Spinal cord (tissue), 9 donors: ENCODE measurements at regions not wholly inside any gene's neighbourhood (a gene's known extent, or its start where the extent isn't known, plus 50 kb on each side); places are given as distances from the start of the nearest gene placed in this dataset.

ENCODE experiments used
- DNase-seq, 6 donors: peaks; one replicate each; pipeline versions ENCODE4 v3.0.0 to v3.0.0-alpha.2; 2013 to 2015; ENCODE audit warnings: low spot score in 6 of 6, low read depth in 4 of 6
- H3K27ac ChIP-seq: one replicate; pipeline ENCODE4 v1.5.1; 2013; ENCODE audit warnings: low read depth, low read length, control low read depth
- H3K27me3 ChIP-seq: one replicate; pipeline ENCODE4 v1.6.1; 2013; ENCODE audit warnings: low read length; ENCODE audit not compliant: control insufficient read depth, insufficient read depth
- H3K36me3 ChIP-seq: one replicate; pipeline ENCODE4 v1.6.1; 2013; ENCODE audit warnings: low read length; ENCODE audit not compliant: control insufficient read depth, insufficient read depth
- H3K4me1 ChIP-seq: one replicate; pipeline ENCODE4 v1.6.1; 2013; ENCODE audit warnings: low read length; ENCODE audit not compliant: control insufficient read depth, insufficient read depth
- H3K4me3 ChIP-seq: one replicate; pipeline ENCODE4 v1.5.1; 2013; ENCODE audit warnings: low read depth, low read length, control low read depth
- H3K9me3 ChIP-seq: one replicate; pipeline ENCODE4 v1.6.1; 2013; ENCODE audit warnings: low read length; ENCODE audit not compliant: control insufficient read depth, insufficient read depth
- WGBS: methylation state at CpG from one replicate; pipeline ENCODE4 v1.1.5; 2013; ENCODE audit warnings: missing lambda C conversion rate; ENCODE audit not compliant: insufficient coverage; 5-methylcytosine and 5-hydroxymethylcytosine counted together
- donor health status: healthy.

DNA sequence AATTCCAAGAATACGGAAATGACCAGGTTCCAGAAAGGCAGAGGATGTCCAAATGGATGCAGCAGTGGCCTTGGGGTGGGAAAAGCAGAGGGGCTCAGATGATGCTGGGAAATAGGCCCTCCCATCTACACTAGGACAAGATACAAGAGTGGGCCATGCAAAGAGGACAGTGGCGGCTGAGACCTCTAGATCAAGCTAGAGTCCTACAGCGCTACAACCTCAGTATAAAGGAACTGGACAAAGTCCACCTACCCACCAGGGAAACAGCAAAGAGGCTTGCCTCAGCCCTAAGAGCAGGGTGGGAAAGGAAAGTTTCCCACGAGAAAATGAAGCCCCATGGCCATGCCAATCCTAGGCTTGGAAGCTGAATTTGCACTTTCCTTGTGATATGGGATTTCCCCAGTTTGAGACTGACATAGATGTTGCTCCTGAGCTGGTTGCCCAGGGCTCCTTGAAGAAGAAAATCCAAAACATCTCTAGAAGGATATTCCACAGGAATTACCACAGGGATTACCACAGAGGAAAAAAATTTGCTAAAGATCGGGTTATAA, 282.2 kb downstream of the MREG start:
- H3K27me3 ChIP-seq = no peaks in the 10 kb centered on the region
- H3K27ac ChIP-seq = no peak overlapping the region
- H3K4me3 ChIP-seq = no peak overlapping the region
- H3K36me3 ChIP-seq = no peaks in the 10 kb centered on the region
- no peaks in the 10 kb centered on the region for H3K9me3 ChIP-seq
- 100% methylated on average over 1 of the region's 5 CpGs for WGBS
- no peaks in the 10 kb centered on the region for H3K4me1 ChIP-seq
- no peak for DNase-seq

DNA sequence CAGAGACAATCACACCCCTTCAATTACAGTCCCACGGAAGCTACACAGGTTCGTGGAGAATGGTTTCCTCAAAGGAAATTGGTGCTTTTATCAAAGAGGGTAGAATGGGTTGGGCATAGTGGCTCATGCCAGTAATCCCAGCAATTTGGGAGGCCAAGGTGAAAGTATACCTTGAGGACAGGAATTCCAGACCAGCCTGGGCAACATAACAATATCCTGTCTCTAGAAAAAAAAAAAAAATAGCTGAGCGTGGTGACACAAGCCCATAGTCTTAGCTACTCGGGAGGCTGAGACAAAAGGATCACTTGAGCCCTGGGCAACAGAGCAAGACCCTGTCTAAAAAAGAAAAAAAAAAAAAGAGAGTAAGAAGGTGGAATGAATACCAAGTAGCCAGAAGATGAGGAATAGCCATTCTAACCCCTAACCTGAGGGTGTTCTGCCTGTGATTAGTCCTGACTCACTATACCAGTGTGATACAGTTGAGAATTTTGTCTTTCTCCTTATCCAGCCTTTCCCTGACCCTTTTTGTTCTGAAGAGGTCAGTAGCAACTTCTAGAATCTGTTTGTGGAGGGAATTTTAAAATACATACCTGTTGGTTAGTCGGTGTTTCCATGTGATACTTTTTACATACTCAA, 283.2 kb downstream of the MREG start:
- no peak overlapping the region for H3K27ac ChIP-seq
- no peaks in the 10 kb centered on the region for H3K4me1 ChIP-seq
- no peaks in the 10 kb centered on the region for H3K27me3 ChIP-seq
- DNase-seq = no peak
- no peaks in the 10 kb centered on the region for H3K9me3 ChIP-seq
- no CpG with 5 or more reads among the region's 5 CpGs for WGBS
- H3K36me3 ChIP-seq = no peaks in the 10 kb centered on the region
- no peak overlapping the region for H3K4me3 ChIP-seq

DNA sequence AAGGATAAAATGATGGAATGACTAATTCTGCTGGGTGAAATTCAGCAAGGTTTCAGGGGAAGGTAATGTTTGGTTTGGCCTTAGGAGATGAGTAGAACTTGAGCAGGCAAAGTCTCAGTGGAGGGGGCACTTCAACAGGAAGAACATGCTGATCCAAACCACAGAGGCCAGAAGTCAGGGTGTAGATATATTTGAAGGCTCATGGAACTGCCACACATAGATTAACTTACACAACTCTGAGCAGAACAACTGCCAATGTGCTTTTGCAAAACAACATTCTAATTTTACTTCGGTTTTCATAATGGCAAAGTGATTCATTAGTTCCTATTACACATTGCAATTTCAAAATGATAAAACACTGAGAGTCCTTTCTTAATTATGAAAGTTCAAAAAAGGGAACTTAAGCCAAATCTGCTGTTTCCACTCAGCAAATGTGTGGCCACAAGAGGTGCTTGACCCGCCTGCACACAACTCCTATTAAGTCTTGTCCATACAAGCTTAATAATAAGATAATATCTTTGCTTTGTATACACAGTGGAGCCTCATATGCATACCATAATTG, 284.8 kb downstream of the MREG start:
- H3K4me1 ChIP-seq = no peaks in the 10 kb centered on the region
- 33% methylated on average over 1 of the region's 2 CpGs for WGBS
- no peak overlapping the region for H3K27ac ChIP-seq
- DNase-seq = no peak
- H3K4me3 ChIP-seq = no peak overlapping the region
- H3K36me3 ChIP-seq = no peaks in the 10 kb centered on the region
- no peaks in the 10 kb centered on the region for H3K9me3 ChIP-seq
- no peaks in the 10 kb centered on the region for H3K27me3 ChIP-seq

DNA sequence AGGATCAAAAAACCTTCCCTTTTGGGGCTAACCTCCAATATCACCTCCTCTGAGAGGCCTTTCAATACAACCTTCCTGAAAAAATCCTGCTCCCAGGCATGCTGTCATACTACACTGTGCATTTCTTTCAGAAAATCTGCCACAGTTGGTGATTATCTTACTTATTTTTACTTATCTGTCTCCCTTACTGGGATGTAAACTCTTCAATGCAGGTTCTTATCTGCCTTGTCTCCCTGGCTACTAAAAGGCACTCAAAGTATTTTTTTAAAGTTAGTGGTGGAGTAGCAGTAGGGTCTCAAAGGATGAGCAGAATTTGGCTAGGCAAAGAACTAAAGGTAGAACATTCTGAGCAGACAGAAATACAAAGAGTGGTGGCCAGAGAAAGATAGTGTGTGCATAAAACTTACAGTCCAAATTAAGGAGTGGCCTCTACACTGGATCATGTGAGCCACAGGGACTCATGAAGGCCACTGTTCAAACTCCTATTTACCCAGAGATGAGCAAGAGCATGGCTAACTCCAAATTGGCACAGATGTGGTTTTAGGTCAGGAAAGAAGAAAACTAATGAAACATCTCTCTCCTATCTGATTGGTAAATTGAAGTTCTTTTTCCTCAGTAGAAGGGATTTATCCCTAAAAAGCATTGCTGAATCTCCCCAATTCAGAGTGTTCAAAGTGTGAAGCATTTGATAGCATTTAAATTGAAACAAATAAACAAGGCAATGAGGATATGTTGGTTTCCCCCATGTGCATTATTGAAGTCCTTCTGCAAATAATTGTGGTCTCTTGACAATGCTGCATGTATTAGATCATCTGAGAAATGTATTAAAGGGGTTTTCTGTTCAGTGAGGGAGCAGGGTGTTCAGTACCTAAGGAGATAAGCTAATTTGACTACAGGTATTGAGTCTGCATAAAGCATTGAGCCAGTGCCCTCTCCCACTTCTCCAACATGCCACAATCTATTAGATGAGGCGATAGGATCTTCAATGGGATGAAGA, 285.5 kb downstream of the MREG start:
- Histone ChIP-seq H3K27ac (no peak overlapping the region), H3K36me3 (no peaks in the 10 kb centered on the region), H3K9me3 (no peaks in the 10 kb centered on the region), H3K4me3 (no peak overlapping the region), H3K4me1 (no peaks in the 10 kb centered on the region), H3K27me3 (no peaks in the 10 kb centered on the region)
- no peak for DNase-seq
- no CpG with 5 or more reads among the region's 1 CpG for WGBS

DNA sequence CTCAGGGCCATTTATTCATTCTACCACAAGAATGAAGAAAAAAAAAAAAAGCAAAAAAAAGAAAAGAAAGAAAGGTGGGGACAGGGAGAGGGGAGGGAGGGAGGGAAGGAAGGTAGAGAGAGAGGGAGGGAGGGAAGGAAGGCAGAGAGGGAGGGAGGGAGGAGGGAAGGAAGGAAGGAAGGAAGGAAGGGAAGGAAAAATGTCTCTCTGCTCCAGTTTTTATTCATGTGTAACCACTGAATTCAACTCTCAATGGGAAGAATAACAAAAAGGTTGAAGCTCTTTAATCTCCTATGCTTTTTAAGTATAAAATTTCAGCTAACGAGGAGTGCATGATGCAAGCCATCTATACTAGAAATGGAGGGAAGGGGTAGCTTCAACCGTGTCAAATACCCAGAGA, 287.3 kb downstream of the MREG start:
- H3K4me1 ChIP-seq = no peaks in the 10 kb centered on the region
- H3K9me3 ChIP-seq = no peaks in the 10 kb centered on the region
- H3K27ac ChIP-seq = no peak overlapping the region
- no peaks in the 10 kb centered on the region for H3K36me3 ChIP-seq
- WGBS = no CpG with 5 or more reads among the region's 2 CpGs
- H3K4me3 ChIP-seq = no peak overlapping the region
- H3K27me3 ChIP-seq = no peaks in the 10 kb centered on the region
- no peak for DNase-seq

DNA sequence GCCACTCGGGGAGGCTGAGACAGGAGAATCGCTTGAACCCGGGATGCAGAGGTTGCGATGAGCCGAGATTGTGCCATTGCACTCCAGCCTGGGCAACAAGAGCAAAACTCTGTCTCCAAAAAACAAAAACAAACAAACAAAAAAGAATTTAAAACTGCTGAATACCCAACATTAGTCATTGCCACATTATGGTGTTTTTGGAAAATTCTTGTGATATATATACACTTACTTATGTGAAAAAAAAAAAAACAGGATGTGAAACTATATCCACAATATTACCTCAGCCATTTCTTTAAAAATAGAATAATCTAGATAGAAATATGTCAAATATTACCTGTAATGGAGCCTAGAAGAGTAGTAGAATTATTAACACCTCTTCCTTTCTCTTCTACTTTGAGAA, 288.3 kb upstream of the FN1 start:
- 96% methylated on average over 3 of the region's 5 CpGs for WGBS
- Histone ChIP-seq H3K27ac (no peak overlapping the region), H3K27me3 (no peaks in the 10 kb centered on the region), H3K36me3 (no peaks in the 10 kb centered on the region), H3K4me3 (no peak overlapping the region), H3K9me3 (no peaks in the 10 kb centered on the region), H3K4me1 (no peaks in the 10 kb centered on the region)
- no peak for DNase-seq

DNA sequence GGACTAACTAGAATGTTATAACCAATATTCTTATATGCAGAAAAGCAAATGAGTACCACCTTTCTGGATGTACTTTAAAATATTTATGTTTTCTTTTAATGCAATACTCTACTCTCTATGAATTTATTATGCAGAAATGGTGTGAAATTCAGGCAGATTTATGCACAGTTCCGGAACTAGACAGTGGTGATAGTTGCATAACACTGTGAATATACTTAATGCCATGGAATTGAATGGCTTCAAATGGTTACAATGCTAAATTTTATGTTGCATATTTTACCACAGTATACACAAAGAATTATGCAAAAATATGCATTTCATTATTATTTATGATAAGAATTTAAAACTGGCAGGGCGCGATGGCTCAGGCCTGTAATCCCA, 287.8 kb upstream of the FN1 start:
- Histone ChIP-seq H3K4me1 (no peaks in the 10 kb centered on the region), H3K9me3 (no peaks in the 10 kb centered on the region), H3K27me3 (no peaks in the 10 kb centered on the region), H3K4me3 (no peak overlapping the region), H3K27ac (no peak overlapping the region), H3K36me3 (no peaks in the 10 kb centered on the region)
- no peak for DNase-seq
- no CpG with 5 or more reads among the region's 3 CpGs for WGBS

DNA sequence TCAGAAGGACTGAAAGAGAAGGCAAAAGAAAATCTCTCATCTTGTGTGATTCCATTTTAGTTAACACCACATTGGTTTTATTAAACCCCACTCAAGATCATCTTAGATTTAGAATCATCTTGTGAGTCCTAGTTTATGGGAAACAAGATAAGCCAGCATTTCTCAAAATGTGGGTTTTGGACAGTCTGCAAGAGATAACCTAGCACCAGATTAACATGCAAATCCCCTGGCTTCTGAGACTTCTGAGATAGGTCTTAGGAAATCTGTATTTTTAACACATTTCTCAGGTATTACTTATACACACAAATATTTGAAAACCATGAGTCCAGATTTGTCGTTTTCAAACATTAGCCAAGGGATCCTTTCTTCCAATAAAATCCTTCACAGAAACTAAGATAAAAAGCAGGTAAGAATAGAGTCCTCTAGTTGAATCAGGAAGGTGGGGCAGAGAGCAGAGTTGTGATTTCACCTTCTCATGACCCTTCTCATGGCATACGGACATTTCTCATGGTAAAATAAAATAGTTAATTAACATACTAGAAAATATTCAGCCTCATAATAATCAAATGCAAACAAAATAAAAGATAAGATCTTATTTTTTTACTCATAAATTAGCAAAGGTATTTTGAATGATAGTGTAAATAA, 287.2 kb upstream of the FN1 start:
- Histone ChIP-seq H3K27me3 (no peaks in the 10 kb centered on the region), H3K36me3 (no peaks in the 10 kb centered on the region), H3K27ac (no peak overlapping the region), H3K4me3 (no peak overlapping the region), H3K9me3 (no peaks in the 10 kb centered on the region), H3K4me1 (no peaks in the 10 kb centered on the region)
- WGBS = no CpG with 5 or more reads among the region's 2 CpGs
- no peak for DNase-seq

DNA sequence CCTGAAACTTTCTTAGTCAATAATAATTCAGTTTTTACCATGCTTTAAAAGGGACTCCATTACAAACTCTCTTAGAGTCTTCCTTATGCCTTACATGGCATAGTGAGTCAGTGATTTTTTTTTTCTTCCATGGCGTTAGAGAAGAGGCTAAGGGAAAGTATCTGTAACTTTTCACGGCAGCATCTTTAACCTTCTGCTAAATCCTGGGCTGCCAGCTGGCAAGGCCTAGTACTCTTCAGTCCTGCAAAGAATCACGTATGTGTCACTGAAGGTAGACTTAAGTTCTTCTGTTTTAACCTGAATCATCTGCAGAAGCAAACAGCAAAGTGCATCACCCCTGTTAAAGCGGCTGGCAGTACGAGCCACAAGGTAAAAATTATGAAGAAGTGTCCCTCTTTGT, 286.3 kb upstream of the FN1 start:
- H3K27me3 ChIP-seq = no peaks in the 10 kb centered on the region
- no peak for DNase-seq
- H3K27ac ChIP-seq = no peak overlapping the region
- WGBS = 97% methylated on average over 3 of the region's 5 CpGs
- no peak overlapping the region for H3K4me3 ChIP-seq
- no peaks in the 10 kb centered on the region for H3K9me3 ChIP-seq
- H3K4me1 ChIP-seq = no peaks in the 10 kb centered on the region
- no peaks in the 10 kb centered on the region for H3K36me3 ChIP-seq
